ENCODE measurements at regions not wholly inside any gene's neighbourhood (a gene's known extent, or its start where the extent isn't known, plus 50 kb on each side); places are given as distances from the start of the nearest gene placed in this dataset.

GRCh38 chr1:209416039-209416438, 167.5 kb upstream of the CAMK1G start:
- no peak overlapping the region for H3K27ac ChIP-seq
- no peak for TF ChIP-seq CTCF (conservative IDR thresholded peaks at IDR 0.05)

- no peak overlapping the region for H3K27ac ChIP-seq
These were observed 166.8 kb upstream of the CAMK1G start for GRCh38 chr1:209416716-209417115.

DNA sequence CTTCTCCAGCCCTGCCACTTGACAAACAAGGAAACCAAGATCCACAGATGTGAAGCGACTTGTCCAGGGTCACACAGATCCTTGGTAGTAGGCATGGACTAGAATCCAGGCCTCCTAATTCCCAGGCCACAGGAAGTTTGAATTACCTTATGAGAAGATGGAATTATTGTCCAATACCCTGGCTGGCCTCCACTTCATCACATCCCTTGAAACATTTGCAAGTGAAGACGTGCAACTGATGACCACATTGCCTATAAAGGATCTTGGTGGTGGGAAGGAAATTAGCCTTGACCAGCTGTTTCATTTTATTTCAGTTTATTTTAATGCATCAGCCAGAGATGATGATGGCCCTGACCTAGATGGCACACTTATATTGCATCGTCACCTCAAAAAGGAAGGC, 165.8 kb upstream of the CAMK1G start:
- no peak overlapping the region for H3K27ac ChIP-seq
- no peak for TF ChIP-seq CTCF (conservative IDR thresholded peaks at IDR 0.05)

More at GRCh38 chr1:209416716-209417115, 166.8 kb upstream of the CAMK1G start:
- no peak for TF ChIP-seq CTCF (conservative IDR thresholded peaks at IDR 0.05)

DNA sequence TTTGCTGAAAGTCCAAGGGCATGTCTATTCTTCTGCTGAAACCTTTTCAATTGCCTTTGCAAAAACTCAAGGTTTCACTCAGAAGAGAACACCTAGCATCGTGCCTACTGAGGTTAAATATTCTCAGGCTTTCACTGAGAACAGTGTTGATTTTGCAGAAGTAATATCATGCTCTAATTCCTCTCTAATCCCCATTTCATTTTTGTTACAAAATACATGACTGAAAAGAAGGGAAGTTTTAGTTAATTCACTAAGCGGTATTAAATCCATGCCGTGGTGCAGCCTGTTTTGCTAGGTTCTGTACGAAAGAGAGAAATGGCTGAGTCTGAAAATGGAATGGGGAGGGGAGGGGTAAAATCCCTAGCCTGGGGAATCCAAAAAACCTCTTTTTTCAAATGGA, 163.2 kb upstream of the CAMK1G start:
- no peak overlapping the region for H3K27ac ChIP-seq
- TF ChIP-seq CTCF (conservative IDR thresholded peaks at IDR 0.05), result no peak

DNA sequence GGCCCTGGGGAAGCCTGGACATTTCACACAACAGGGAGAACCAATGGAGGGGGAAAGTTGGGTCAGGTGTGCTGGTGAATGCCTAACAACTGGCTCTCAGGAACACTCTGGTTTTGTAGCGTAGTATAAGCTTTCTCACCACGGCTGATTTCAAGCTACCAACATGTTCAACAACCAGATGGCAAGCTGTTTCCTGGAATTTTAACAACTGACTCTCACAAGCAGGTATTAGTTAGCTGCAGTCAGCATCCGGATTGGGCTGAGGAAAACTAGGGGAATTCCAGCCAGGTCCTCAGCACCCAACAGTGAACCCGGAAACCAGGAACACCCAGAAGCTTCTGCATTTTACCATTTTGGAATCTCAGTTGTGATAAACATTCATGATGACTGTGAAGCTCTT, 162.3 kb upstream of the CAMK1G start:
- TF ChIP-seq CTCF (conservative IDR thresholded peaks at IDR 0.05), result no peak
- H3K27ac ChIP-seq, result no peak overlapping the region

DNA sequence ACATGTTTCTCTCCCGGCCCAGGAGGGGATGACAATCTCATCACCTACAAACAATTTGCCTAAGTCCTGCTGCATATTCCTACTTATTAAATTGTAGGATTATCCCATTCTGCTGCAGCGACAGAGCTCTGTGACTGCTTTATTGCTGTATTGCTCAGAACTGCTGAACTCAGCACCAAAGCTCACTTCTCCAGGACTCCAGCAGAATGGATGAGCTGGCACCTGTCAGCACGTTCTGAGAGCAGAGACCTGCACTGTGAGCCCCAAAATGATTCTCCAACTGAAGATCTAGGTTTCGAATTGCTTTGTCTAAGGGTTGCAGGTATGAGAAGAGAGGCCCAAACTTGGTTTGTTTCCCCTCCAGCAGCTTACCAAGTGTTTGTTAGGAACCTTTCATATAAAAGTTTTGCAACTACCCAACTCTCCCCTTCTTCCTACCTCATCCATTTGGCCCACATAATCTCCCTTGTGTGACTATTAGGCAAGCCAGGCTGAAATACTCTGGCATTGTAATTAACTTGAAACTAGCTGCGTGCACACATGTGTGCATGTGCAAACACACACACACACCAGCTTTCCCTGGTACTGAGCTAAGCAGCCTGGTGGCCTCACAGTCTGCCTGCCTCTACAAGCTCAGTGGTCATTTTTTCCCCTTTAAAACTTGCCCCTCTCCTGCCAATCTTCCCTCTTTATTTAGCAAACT, 161.4 kb upstream of the CAMK1G start:
- TF ChIP-seq CTCF (conservative IDR thresholded peaks at IDR 0.05), result no peak
- H3K27ac ChIP-seq, result no peak overlapping the region

GRCh38 chr1:209425959-209426358, 157.6 kb upstream of the CAMK1G start:
- no peak overlapping the region for H3K27ac ChIP-seq
- no peak for TF ChIP-seq CTCF (conservative IDR thresholded peaks at IDR 0.05)
